ENCODE measurements at regions not wholly inside any gene's neighbourhood (a gene's known extent, or its start where the extent isn't known, plus 50 kb on each side); places are given as distances from the start of the nearest gene placed in this dataset.

DNA sequence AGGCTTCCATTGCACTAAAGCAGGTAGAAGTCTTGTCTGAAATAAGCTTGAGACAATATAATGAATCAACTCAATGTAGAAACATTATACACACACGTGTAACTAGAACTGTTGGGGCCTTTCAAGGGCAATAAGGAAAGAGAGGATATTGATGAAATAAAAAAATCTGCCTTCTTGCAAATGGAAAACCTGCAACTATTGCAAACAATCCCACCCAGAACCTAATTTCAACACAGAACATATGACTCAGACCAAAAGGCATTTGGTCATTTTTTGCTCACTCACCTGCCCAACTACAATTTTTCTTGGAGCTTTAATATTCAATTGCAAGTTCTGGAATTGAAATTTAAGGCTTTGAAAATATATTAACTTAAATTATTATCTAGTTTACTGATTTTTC is 900.1 kb downstream of the TTLL7 start:
- Histone ChIP-seq H3K4me1 (ENCODE audit: control insufficient read depth in 2 of 2, insufficient read depth in 2 of 2, low read length in 1 of 2) (no peaks in the 10 kb centered on the region), H3K36me3 (ENCODE audit: control insufficient read depth in 2 of 2, insufficient read depth in 2 of 2, low read length in 1 of 2) (no peaks in the 10 kb centered on the region), H3K9me3 (ENCODE audit: control insufficient read depth in 2 of 2, insufficient read depth in 1 of 2, low read depth in 1 of 2, low read length in 1 of 2) (no peaks in the 10 kb centered on the region), H3K27me3 (ENCODE audit: control insufficient read depth in 1 of 2, insufficient read depth in 2 of 2, low read length in 2 of 2) (no peaks in the 10 kb centered on the region), H3K4me3 (ENCODE audit: low read depth in 1 of 2, low read length in 2 of 2) (no peak overlapping the region), H3K27ac (ENCODE audit: low read depth in 2 of 2, low read length in 1 of 2) (no peak overlapping the region)
- WGBS, 2 donors, result 41 to 56% methylated on average over 1 of the region's 1 CpG

DNA sequence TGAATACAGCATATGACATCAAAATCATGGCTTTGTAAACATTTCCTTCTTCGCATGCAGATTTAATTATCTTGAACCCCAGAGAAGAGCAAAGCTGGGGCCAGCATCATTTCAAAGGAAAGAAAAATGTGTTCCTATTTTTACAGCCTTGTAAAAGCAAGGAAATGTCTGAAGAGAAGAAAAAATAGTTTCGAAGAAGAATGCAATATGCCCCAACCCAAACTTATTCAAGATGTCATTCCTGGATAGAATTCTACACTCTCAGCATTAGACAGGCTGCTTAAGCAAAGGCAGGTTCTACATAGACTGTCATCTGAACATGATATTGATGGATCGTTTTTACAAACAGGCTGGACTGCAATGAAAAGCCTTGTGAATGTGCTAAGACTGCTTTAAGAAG is 900.8 kb downstream of the TTLL7 start:
- H3K36me3 ChIP-seq (ENCODE audit: control insufficient read depth in 2 of 2, insufficient read depth in 2 of 2, low read length in 1 of 2), result no peaks in the 10 kb centered on the region
- H3K4me3 ChIP-seq (ENCODE audit: low read depth in 1 of 2, low read length in 2 of 2), result no peak overlapping the region
- no peaks in the 10 kb centered on the region for H3K9me3 ChIP-seq (ENCODE audit: control insufficient read depth in 2 of 2, insufficient read depth in 1 of 2, low read depth in 1 of 2, low read length in 1 of 2)
- no peaks in the 10 kb centered on the region for H3K4me1 ChIP-seq (ENCODE audit: control insufficient read depth in 2 of 2, insufficient read depth in 2 of 2, low read length in 1 of 2)
- WGBS, 2 donors, result 52 to 62% methylated on average over 3 of the region's 3 CpGs
- no peaks in the 10 kb centered on the region for H3K27me3 ChIP-seq (ENCODE audit: control insufficient read depth in 1 of 2, insufficient read depth in 2 of 2, low read length in 2 of 2)
- no peak overlapping the region for H3K27ac ChIP-seq (ENCODE audit: low read depth in 2 of 2, low read length in 1 of 2)

DNA sequence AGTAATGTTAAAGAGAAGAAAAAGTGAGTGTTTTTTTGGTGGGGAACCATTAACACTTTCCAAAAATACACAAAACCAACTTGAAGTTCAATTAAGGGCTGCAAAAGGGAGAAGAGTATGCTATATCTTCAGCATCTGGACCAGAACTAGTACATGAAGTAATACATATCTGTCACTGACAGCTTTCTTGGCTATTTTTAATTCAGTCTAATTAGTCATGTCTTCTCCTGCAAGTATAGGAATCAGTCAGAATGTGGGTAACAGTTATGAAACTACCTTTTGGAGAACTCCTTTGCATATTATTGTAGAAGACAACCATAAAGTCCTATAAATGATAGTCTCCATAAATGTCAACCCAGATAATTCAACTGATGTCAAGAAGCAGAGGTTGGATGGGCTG is 901.2 kb downstream of the TTLL7 start:
- Histone ChIP-seq H3K4me3 (ENCODE audit: low read depth in 1 of 2, low read length in 2 of 2) (no peak overlapping the region), H3K27me3 (ENCODE audit: control insufficient read depth in 1 of 2, insufficient read depth in 2 of 2, low read length in 2 of 2) (no peaks in the 10 kb centered on the region), H3K9me3 (ENCODE audit: control insufficient read depth in 2 of 2, insufficient read depth in 1 of 2, low read depth in 1 of 2, low read length in 1 of 2) (no peaks in the 10 kb centered on the region), H3K4me1 (ENCODE audit: control insufficient read depth in 2 of 2, insufficient read depth in 2 of 2, low read length in 1 of 2) (no peaks in the 10 kb centered on the region), H3K36me3 (ENCODE audit: control insufficient read depth in 2 of 2, insufficient read depth in 2 of 2, low read length in 1 of 2) (no peaks in the 10 kb centered on the region), H3K27ac (ENCODE audit: low read depth in 2 of 2, low read length in 1 of 2) (no peak overlapping the region)

DNA sequence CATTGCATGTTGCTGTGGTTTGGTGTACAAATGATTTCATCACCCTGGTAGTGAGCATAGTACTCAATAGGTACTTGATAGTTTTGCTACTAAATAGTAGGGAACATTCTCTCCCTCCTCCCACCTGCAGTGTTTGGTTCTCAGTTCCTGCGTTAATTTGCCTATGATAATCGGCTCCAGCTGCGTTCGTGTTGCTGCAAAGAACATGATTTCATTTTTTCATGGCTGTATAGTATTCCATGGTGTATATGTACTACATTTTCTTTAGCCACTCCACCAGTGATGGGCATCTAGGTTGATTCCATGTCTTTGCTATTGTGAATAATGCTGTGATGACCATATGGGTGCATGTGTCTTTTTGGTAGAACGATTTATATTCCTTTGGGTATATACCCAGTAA is 903.4 kb downstream of the TTLL7 start:
- H3K27ac ChIP-seq (ENCODE audit: low read depth in 2 of 2, low read length in 1 of 2), result no peak overlapping the region

DNA sequence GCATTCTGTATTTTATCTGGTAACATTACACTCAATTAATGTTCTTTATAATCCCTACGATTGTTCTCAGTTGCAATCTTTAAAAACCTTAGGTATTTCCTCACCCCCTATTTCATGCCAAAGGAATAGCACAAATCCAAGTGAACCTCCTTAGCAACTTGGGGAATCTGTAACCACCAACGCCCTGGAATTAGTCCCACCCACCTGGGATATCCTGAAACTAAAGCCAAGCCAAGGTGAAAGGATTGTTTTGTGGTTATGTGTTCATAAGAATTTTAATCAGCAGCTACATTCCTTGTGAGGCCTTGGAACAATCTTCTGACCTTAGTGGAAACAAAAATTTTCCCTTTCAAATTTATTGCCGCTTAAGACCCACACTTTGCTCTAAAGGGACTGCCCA is 908.7 kb downstream of the TTLL7 start:
- Histone ChIP-seq H3K9me3 (ENCODE audit: control insufficient read depth in 2 of 2, insufficient read depth in 1 of 2, low read depth in 1 of 2, low read length in 1 of 2) (no peaks in the 10 kb centered on the region), H3K36me3 (ENCODE audit: control insufficient read depth in 2 of 2, insufficient read depth in 2 of 2, low read length in 1 of 2) (no peaks in the 10 kb centered on the region), H3K4me1 (ENCODE audit: control insufficient read depth in 2 of 2, insufficient read depth in 2 of 2, low read length in 1 of 2) (no peaks in the 10 kb centered on the region), H3K27ac (ENCODE audit: low read depth in 2 of 2, low read length in 1 of 2) (no peak overlapping the region), H3K27me3 (ENCODE audit: control insufficient read depth in 1 of 2, insufficient read depth in 2 of 2, low read length in 2 of 2) (no peaks in the 10 kb centered on the region), H3K4me3 (ENCODE audit: low read depth in 1 of 2, low read length in 2 of 2) (no peak overlapping the region)
- 67 to 73% methylated on average over 3 of the region's 3 CpGs for WGBS, 2 donors

More for the DNA sequence above, 903.4 kb downstream of the TTLL7 start:
- H3K9me3 ChIP-seq (ENCODE audit: control insufficient read depth in 2 of 2, insufficient read depth in 1 of 2, low read depth in 1 of 2, low read length in 1 of 2), result no peaks in the 10 kb centered on the region
- H3K27me3 ChIP-seq (ENCODE audit: control insufficient read depth in 1 of 2, insufficient read depth in 2 of 2, low read length in 2 of 2), result no peaks in the 10 kb centered on the region
- no peaks in the 10 kb centered on the region for H3K36me3 ChIP-seq (ENCODE audit: control insufficient read depth in 2 of 2, insufficient read depth in 2 of 2, low read length in 1 of 2)
- no peak overlapping the region for H3K4me3 ChIP-seq (ENCODE audit: low read depth in 1 of 2, low read length in 2 of 2)
- WGBS, 2 donors, result 96 to 98% methylated on average over 5 of the region's 5 CpGs
- no peaks in the 10 kb centered on the region for H3K4me1 ChIP-seq (ENCODE audit: control insufficient read depth in 2 of 2, insufficient read depth in 2 of 2, low read length in 1 of 2)

DNA sequence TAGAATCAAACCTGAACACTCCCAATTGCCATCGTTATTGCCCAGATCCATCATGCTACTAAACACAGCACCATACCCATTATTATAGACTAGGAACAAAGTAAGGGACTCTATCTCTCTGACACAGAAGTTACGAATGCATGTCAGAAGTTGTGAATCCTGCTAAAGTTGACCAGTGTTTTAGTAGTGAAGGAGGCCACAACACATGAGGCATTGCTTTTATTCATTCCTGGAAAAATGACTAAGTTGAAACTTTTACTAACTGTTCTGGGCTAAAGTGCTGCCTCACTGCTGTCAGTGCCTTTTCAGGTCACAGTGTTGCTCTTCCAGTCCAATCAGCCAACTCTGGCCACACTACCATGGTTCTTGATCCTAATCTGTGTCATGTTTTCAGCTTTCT is 911.1 kb downstream of the TTLL7 start:
- Histone ChIP-seq H3K27me3 (ENCODE audit: control insufficient read depth in 1 of 2, insufficient read depth in 2 of 2, low read length in 2 of 2) (no peaks in the 10 kb centered on the region), H3K9me3 (ENCODE audit: control insufficient read depth in 2 of 2, insufficient read depth in 1 of 2, low read depth in 1 of 2, low read length in 1 of 2) (no peaks in the 10 kb centered on the region), H3K4me3 (ENCODE audit: low read depth in 1 of 2, low read length in 2 of 2) (no peak overlapping the region), H3K27ac (ENCODE audit: low read depth in 2 of 2, low read length in 1 of 2) (no peak overlapping the region), H3K36me3 (ENCODE audit: control insufficient read depth in 2 of 2, insufficient read depth in 2 of 2, low read length in 1 of 2) (no peaks in the 10 kb centered on the region), H3K4me1 (ENCODE audit: control insufficient read depth in 2 of 2, insufficient read depth in 2 of 2, low read length in 1 of 2) (no peaks in the 10 kb centered on the region)
- WGBS, 2 donors, result 94 to 96% methylated on average over 2 of the region's 2 CpGs

DNA sequence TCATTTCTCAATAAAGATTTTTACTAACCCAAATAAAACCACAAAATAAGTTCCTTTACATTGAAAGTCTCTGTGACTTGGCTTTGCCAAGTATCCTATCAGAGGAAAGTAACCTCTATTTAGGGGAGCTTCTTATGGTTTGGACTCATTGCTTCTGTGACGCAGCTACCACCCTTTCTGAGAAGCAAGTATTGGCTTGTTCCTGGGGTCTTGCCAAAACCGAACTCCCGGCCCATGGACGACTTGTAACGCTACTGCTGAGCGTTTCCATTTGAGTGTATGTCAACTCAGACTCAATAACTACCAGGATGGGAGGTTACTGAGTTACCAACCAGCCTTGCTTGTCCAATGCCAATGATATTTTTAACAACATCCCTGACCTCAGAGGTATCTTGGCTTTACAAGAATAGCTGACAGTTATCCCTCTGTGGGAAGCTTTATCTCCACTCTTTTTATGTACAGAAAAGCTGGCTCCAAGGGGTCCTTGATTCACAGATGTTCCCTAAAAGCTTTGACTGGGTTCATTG is 911.9 kb downstream of the TTLL7 start:
- 76 to 80% methylated on average over 6 of the region's 6 CpGs for WGBS, 2 donors
- H3K9me3 ChIP-seq (ENCODE audit: control insufficient read depth in 2 of 2, insufficient read depth in 1 of 2, low read depth in 1 of 2, low read length in 1 of 2), result no peaks in the 10 kb centered on the region

DNA sequence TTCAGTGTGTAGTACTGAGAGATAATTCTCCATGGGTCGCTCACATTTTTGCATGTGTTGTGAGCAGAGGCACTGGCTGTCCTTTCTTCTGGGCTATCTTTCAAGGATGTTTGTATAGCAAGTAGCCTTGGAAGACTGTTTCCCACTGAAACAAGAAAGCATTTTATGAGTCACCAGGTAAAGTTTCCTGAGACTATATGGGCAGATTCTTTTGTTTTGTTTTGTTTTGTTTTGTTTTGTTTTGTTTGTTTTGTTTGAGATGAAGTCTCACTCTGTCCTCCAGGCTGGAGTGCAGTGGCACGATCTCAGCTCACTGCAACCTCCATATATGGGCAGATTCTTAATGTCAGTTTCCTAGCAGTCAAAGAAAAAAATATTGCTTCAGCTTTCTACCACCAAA is 912.6 kb downstream of the TTLL7 start:
- H3K27ac ChIP-seq (ENCODE audit: low read depth in 2 of 2, low read length in 1 of 2), result no peak overlapping the region
- no peak overlapping the region for H3K4me3 ChIP-seq (ENCODE audit: low read depth in 1 of 2, low read length in 2 of 2)
- no peaks in the 10 kb centered on the region for H3K27me3 ChIP-seq (ENCODE audit: control insufficient read depth in 1 of 2, insufficient read depth in 2 of 2, low read length in 2 of 2)
- no peaks in the 10 kb centered on the region for H3K36me3 ChIP-seq (ENCODE audit: control insufficient read depth in 2 of 2, insufficient read depth in 2 of 2, low read length in 1 of 2)
- no peaks in the 10 kb centered on the region for H3K4me1 ChIP-seq (ENCODE audit: control insufficient read depth in 2 of 2, insufficient read depth in 2 of 2, low read length in 1 of 2)
- 39 to 57% methylated on average over 2 of the region's 2 CpGs for WGBS, 2 donors
- no peaks in the 10 kb centered on the region for H3K9me3 ChIP-seq (ENCODE audit: control insufficient read depth in 2 of 2, insufficient read depth in 1 of 2, low read depth in 1 of 2, low read length in 1 of 2)

More for the DNA sequence above, 911.9 kb downstream of the TTLL7 start:
- no peaks in the 10 kb centered on the region for H3K4me1 ChIP-seq (ENCODE audit: control insufficient read depth in 2 of 2, insufficient read depth in 2 of 2, low read length in 1 of 2)
- no peaks in the 10 kb centered on the region for H3K27me3 ChIP-seq (ENCODE audit: control insufficient read depth in 1 of 2, insufficient read depth in 2 of 2, low read length in 2 of 2)
- no peak overlapping the region for H3K4me3 ChIP-seq (ENCODE audit: low read depth in 1 of 2, low read length in 2 of 2)
- no peaks in the 10 kb centered on the region for H3K36me3 ChIP-seq (ENCODE audit: control insufficient read depth in 2 of 2, insufficient read depth in 2 of 2, low read length in 1 of 2)
- H3K27ac ChIP-seq (ENCODE audit: low read depth in 2 of 2, low read length in 1 of 2), result no peak overlapping the region

DNA sequence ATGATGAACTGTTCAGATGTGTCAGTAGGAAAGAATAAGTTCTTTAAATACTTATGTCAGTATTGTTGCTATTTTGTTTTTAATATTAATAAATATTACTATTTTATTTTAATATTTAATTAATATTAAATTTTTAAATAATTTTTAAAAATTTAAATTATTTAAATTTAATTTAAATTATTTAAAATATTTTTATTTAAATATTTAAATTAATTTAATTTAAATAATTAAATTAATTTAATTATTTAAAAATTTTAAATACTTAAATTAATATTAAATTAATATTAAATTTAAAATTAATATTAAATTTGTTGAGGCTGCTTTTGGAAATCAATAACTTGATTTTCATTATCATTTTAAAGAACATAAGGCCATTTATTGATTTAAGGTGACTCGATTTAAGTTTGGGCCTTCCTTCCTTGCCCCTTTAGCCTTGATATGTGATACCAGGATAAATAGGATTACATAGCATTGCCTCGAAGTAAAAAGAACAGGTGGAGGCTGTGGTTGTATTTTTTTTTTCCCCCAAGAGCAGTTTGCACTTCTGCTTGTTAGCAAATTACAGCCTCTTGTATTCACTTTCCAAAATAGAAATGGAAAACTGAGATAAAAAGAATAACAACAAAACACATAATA is 915.2 kb downstream of the TTLL7 start:
- no peaks in the 10 kb centered on the region for H3K36me3 ChIP-seq (ENCODE audit: control insufficient read depth in 2 of 2, insufficient read depth in 2 of 2, low read length in 1 of 2)
- H3K27me3 ChIP-seq (ENCODE audit: control insufficient read depth in 1 of 2, insufficient read depth in 2 of 2, low read length in 2 of 2), result no peaks in the 10 kb centered on the region
- H3K9me3 ChIP-seq (ENCODE audit: control insufficient read depth in 2 of 2, insufficient read depth in 1 of 2, low read depth in 1 of 2, low read length in 1 of 2), result no peaks in the 10 kb centered on the region
- no peaks in the 10 kb centered on the region for H3K4me1 ChIP-seq (ENCODE audit: control insufficient read depth in 2 of 2, insufficient read depth in 2 of 2, low read length in 1 of 2)
- 80 to 88% methylated on average over 2 of the region's 2 CpGs for WGBS, 2 donors
- no peak overlapping the region for H3K4me3 ChIP-seq (ENCODE audit: low read depth in 1 of 2, low read length in 2 of 2)
- H3K27ac ChIP-seq (ENCODE audit: low read depth in 2 of 2, low read length in 1 of 2), result no peak overlapping the region

DNA sequence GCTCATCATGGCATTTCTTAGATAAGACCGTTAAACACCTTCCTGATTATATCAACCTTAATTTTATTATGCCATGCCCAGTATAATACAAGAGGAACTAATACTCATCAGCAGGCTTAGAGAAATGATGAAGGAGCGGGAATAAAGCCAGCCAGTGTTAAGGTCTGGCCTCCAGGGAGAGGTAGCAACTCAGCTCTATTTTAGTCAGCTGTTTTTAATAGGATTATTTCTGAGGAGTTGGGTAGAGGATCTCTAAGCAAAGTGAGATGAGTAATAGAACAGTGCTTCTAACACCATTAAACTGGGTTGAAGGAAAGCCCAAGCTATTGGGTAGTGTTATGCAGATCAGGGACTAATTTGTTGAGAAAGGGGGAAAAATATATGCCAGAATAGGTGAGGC is 921.5 kb downstream of the TTLL7 start:
- no peak overlapping the region for H3K4me3 ChIP-seq (ENCODE audit: low read depth in 1 of 2, low read length in 2 of 2)
- H3K36me3 ChIP-seq (ENCODE audit: control insufficient read depth in 2 of 2, insufficient read depth in 2 of 2, low read length in 1 of 2), result no peaks in the 10 kb centered on the region
- no peaks in the 10 kb centered on the region for H3K27me3 ChIP-seq (ENCODE audit: control insufficient read depth in 1 of 2, insufficient read depth in 2 of 2, low read length in 2 of 2)
- no peaks in the 10 kb centered on the region for H3K9me3 ChIP-seq (ENCODE audit: control insufficient read depth in 2 of 2, insufficient read depth in 1 of 2, low read depth in 1 of 2, low read length in 1 of 2)
- H3K4me1 ChIP-seq (ENCODE audit: control insufficient read depth in 2 of 2, insufficient read depth in 2 of 2, low read length in 1 of 2), result no peaks in the 10 kb centered on the region
- no peak overlapping the region for H3K27ac ChIP-seq (ENCODE audit: low read depth in 2 of 2, low read length in 1 of 2)
- 79 to 81% methylated on average over 2 of the region's 2 CpGs for WGBS, 2 donors

All from esophagus (tissue), 2 donors.